Dermis microvascular lymphatic vessel endothelial cell (primary cell): ENCODE measurements at regions not wholly inside any gene's neighbourhood (a gene's known extent, or its start where the extent isn't known, plus 50 kb on each side); places are given as distances from the start of the nearest gene placed in this dataset.
"Not testable (repeated sequence)": the region's sequence is repeated elsewhere in the genome, so short reads cannot be mapped to it uniquely, and the experiment has no call there.

ENCODE experiments used
- DNase-seq, 2 donors: peaks; one replicate each; pipeline versions ENCODE4 v3.0.0 to v3.0.0-alpha.2; 2010; ENCODE audit warnings: low read depth in 2 of 2

DNA sequence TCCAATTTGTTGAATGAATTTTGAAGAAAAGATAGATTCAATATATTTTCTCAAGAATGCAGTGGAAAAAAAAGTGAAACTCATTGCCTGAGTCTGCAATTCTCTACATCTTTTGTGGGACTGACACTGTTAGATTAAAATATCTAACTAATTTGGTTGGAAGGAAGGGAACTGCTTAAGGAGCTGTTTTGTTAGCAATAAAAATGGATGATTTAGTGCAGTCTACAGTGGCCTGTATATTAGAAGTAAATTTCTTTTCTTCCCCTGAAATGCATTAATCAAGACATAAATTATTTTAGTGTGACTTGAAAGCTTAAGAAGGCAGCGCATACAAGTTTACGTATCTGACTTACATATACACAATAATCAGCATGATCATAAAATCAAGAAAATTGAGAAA is 1332.6 kb downstream of the EPHA7 start:
- DNase-seq: no peak

- DNase-seq: not testable (repeated sequence)
These were observed 1335.4 kb downstream of the EPHA7 start for GRCh38 chr6:92083914-92084313.

DNA sequence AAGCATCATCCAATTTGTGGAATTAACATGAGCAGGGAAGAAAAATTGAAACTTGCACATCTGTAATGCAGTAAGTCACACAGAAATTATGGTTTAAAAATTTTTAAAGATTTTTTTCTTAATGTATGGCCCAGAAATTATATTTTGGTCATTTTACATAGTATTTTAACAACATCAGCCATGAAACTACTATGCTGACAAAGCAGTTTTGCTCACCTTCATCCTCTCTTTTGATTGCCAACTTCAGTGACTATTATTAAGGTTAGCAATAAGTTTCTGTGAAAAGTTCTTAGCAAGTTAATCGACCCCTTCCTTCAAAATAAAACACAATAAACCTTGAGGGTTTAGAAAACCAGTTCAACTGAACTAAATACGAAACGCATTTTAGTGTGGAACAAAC is 1347.0 kb downstream of the EPHA7 start:
- no peak for DNase-seq

DNA sequence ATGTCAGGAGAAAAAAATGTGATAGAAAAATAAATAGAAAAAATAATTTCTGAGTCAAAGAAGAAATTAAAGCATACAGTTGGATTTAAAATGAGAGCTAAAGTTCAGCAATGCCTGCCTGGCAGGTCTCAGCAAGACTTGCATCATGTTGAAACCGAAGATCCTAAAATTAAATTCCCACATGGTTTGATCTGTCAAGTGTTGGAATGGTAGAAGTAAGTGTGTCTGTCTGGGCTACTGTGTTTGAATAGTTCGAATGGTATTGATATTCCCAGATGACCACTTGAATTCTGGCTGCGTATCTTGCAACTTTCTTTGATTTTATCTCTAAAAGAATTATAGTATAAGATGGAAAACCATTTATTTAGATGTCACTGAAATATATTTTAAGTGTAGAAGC is 1349.6 kb downstream of the EPHA7 start:
- DNase-seq: no peak

DNA sequence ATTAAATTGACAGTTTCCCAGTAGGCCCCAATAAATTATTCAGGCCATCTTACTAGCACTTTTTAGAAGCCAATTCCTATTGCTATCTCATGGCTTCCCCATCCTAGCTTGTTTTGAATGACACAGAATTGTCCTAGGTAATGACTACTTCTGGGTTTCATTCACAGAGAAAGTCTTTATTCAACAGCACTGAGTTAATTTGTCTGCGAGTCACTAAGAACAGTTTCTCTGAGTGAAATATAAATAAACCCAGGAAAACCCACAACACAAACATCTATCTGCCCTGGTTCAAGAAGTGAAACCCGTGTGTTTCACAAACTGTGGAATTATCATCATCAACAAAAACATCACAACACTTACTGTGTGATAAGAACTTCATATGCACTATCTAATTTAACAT is 1366.8 kb downstream of the EPHA7 start:
- DNase-seq: no peak

DNA sequence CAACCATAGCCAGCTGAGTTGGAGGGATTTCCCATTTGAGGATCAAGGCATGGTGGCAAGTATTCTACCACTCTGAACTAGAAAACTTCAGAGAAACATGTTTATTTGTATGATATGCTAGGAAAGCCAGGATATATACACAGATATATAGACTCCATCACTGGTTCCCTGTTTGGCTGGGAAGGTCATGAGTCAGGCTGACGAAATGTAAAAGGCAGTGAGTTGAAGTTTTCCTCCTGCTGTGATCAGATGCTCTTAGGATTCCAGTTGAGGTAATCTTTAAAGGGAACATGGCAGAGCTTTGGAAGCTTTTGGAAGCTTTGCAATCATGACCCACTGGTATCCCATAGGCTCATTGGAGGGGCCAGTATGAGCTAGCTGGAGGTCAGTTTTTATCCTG is 1369.1 kb downstream of the EPHA7 start:
- no peak for DNase-seq

DNA sequence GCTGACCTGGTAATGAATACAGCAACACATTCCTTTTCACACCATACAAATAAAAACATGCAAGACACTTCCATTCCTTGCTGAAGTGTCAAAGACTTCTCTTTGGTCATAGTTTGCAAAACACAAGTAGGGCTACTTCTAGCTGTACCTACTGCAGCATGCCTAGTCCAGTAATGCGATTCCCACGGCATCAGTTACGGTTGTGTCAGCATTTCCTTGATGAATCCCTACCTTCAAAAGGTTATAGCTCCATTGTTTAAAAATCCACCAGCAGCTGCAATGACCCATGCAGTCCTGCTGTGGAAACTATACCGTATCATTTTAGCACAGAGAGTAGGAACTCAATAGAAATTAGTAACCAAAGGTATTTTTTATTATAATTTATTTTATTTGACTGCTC is 1371.5 kb downstream of the EPHA7 start:
- DNase-seq: no peak

DNA sequence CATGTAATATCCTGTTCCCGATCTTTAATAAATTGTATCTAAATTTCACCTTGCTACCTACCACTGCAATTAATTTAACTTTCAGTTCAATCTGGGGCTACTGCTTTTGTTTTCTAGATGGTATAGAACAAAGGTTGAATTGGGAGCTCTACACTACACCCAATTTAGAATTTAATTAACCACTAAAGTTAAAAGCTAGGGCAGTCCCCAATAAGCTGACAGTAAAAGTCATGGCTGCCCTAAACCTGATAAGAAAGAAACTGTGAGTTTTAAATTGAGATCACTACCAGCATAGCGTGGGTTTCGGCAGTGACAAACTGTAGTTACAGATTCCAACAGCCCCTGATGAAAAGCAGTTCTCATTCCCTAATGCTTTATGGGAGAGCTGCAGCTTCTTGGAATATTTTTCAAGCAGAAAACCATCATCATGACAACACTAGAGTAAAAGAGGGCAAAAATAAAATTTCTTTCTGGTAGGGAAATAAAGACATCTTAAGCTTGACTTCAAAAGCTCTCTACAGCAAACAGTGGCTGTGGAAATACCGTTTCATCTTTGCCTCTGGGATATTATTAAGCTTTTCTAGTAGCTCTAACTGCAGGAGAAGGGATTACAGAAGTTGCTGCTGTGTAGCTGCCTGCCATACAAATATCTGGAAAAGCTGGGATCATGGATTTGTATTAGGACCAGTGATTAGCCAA is 1372.1 kb downstream of the EPHA7 start:
- no peak for DNase-seq

DNA sequence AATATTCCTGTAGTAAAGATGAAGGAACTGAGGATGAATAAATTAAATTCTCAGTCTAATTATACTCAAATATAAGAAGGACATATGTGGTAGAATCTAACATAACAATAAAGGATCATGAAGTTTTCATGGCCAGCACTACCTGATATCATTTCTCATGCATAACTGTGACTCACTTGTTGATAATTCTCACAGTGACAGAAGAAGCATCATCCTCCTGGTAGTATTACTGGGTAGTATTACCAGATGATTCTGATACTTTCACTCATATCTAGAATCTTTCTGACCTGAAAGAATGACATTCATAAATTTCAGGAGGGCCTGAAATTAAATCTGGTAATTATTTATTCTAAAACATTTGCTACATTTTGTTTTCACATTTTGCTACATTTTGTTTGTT is 1375.0 kb downstream of the EPHA7 start:
- no peak for DNase-seq

DNA sequence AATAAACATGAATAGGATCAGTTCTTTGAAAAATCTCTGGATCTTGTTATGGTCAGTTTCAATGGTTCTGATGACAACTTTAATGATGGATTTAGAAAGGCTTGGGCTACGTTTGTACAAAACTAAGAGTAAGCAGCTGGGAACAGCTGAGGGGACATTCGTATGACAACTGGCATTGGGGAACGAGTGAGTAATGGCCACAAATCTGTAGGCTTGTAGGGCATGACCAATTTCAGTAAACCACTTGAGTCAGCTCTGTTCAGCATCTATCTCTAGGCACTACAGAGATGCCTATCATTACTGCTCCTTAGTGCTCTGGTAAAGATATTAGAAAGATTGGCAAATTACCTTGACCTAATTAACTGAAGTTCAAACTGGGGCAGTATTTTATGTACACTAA is 1375.6 kb downstream of the EPHA7 start:
- no peak for DNase-seq

GRCh38 chr6:92026878-92027277 is 1392.5 kb downstream of the EPHA7 start:
- no peak for DNase-seq

- DNase-seq: no peak
These were observed 1394.5 kb downstream of the EPHA7 start for GRCh38 chr6:92024881-92025280.

DNA sequence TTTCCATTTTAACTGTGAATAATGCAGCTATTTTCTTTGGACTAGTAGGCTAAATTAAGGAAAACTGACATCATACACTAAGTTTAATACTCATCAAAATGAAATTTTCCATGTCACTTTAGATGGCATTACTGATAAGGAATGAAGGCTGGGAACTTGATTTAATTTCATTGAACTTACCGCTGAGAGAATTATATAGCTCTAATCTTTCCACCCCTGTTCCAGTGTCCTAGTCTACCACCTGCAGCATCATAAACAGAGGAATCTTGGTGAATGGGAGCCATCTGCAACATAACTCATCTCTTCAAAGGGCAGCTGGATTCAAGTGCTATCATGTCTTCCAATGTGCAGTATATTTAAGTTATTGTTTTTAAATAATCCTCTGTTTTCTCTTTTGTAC is 1395.2 kb downstream of the EPHA7 start:
- DNase-seq: no peak

- no peak for DNase-seq
These were observed 1395.9 kb downstream of the EPHA7 start for GRCh38 chr6:92023410-92023966.

DNA sequence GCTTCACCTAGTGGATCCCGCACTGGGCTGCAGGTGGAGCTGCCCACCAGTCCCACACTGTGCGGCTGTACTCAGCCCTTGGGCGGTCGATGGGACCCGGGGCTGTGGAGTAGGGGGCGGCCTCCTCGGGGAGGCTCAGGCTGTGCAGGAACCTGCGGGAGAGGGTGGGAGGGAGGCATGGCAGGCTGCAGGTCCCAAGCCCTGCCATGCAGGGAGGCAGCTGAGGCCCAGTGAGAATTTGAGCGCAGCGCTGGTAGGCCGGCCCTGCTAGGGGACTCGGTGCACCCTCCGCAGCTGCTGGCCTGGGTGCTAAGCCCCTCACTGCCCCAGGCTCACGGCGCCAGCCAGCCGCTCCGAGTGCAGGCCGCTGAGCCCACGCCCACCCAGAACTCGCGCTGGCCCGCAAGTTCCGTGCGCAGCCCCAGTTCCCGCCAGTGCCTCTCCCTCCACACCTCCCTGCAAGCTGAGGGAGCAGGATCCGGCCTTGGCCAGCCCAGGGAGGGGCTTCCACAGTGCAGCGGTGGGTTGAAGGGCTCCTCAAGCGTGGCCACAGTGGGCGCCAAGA is 1407.6 kb downstream of the EPHA7 start:
- no peak for DNase-seq

DNA sequence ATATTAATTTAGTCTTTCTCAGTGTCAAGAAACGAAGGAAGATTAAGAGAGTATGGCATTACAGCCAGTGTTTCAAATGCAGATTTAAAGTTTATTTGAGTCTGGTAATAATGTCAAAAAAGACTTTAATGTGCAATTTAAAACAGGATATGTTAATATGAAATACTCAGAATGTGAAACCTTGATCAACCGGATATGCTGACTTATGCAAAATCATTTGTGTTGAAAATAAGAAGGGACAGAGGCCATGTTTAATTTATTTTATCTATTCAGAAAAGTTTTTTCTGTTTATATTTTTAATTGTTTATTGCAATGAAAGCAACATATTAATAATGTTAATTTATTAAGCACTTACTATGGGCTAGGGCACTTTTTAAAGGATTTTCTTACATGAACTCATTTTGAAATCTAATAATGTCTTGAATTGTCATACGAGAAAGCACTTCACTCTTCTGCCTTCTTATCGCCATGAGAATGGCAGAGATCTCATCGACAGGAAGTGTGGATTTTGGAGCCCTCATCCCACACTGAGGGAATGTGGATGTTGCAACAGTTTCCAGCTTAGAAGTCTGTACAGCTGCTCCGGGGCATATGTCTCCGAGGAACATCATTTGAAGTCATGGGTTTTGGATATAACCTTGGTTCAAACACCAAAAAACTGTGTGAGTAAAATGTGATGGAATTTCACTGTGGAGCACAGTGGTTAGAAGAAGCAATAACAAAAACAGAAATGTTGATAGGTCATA is 1410.4 kb downstream of the EPHA7 start:
- DNase-seq: no peak

DNA sequence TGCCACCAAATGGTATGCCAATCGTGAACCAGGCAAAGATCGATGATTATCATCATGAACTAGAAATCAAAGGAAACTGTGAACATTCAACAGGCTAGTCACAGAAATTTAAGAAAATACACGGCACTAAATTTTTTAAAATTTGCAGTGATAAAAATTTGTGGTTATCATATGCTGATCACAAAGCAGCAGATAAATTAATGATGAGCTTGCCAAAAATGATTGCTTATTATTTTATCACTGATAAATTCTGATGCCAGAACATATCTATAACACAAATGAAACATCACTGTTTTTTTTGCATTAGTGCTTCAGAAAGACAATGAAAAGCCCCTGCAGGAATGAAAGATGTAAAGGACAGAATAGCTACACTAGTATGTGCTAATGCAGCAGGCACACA is 1413.2 kb upstream of the MAP3K7 start:
- DNase-seq: no peak

GRCh38 chr6:91994787-91995186 is 1407.9 kb upstream of the MAP3K7 start:
- no peak for DNase-seq

DNA sequence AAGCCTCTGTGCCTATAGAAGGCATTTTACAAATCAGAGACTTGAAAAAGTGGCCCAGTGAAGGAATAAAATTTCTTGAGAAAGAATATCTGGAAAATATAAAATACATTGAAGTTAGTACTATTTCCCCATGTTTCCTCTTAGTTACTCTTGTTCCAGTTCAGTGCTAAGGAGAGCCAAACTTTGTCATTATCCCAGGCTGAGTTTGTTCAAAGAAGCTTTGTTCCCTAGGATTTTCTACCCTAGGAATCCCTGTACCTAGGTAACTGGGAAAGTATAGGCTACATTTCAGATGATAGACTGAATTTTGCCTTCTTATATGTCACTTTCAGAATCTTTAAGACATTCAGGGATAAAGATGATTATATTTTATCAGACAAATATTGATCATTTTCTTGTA is 1395.7 kb upstream of the MAP3K7 start:
- DNase-seq: no peak

GRCh38 chr6:91976797-91977196 is 1389.9 kb upstream of the MAP3K7 start:
- DNase-seq: no peak

GRCh38 chr6:91970700-91971099 is 1383.8 kb upstream of the MAP3K7 start:
- DNase-seq: no peak

GRCh38 chr6:91965872-91966271 is 1379.0 kb upstream of the MAP3K7 start:
- no peak for DNase-seq

GRCh38 chr6:91961671-91962070 is 1374.8 kb upstream of the MAP3K7 start:
- no peak for DNase-seq
